ENCODE measurements at regions not wholly inside any gene's neighbourhood (a gene's known extent, or its start where the extent isn't known, plus 50 kb on each side); places are given as distances from the start of the nearest gene placed in this dataset.

GRCh38 chr6:154901876-154902552 lies 93.1 kb upstream of the TIAM2 start:
- no peak for TF ChIP-seq CTCF (IDR thresholded peaks at IDR 0.05)
- H3K4me1 Mint-ChIP-seq: no peaks in the 10 kb centered on the region
- Histone ChIP-seq H3K27ac (ENCODE audit: low read length) (no peak overlapping the region), H3K9me3 (ENCODE audit: control insufficient read depth, insufficient read depth, low read length) (no peaks in the 10 kb centered on the region), H3K27me3 (ENCODE audit: control insufficient read depth, insufficient read depth, low read length) (no peaks in the 10 kb centered on the region), H3K36me3 (ENCODE audit: control insufficient read depth, insufficient read depth, low read length) (no peaks in the 10 kb centered on the region), H3K4me1 (ENCODE audit: control insufficient read depth, insufficient read depth, low read length) (no peaks in the 10 kb centered on the region), H3K4me3 (ENCODE audit: low read length) (no peak overlapping the region)
- no peak for DNase-seq
- 94% methylated on average over 9 of the region's 9 CpGs for WGBS (ENCODE audit: insufficient coverage)
- intact Hi-C loops (cut with micrococcal nuclease): no loop called here
- no peaks in the 10 kb centered on the region for H3K9me3 Mint-ChIP-seq
- no peak for ATAC-seq
- H3K27me3 Mint-ChIP-seq (ENCODE audit: low read depth in 2 of 2): no peaks in the 10 kb centered on the region
- H3K27ac Mint-ChIP-seq: peak overlapping the region in 1 of 2 donors; percentile 18
- no peak overlapping the region for H3K4me3 Mint-ChIP-seq
- H3K36me3 Mint-ChIP-seq: no peaks in the 10 kb centered on the region

- H3K4me1 Mint-ChIP-seq: no peaks in the 10 kb centered on the region
- no peaks in the 10 kb centered on the region for H3K27me3 Mint-ChIP-seq (ENCODE audit: low read depth in 2 of 2)
- H3K36me3 Mint-ChIP-seq: no peaks in the 10 kb centered on the region
- H3K36me3 ChIP-seq (ENCODE audit: control insufficient read depth, insufficient read depth, low read length): no peaks in the 10 kb centered on the region
- no peak overlapping the region for H3K27ac ChIP-seq (ENCODE audit: low read length)
- no peaks in the 10 kb centered on the region for H3K9me3 Mint-ChIP-seq
- H3K27ac Mint-ChIP-seq: no peak overlapping the region
- no peaks in the 10 kb centered on the region for H3K9me3 ChIP-seq (ENCODE audit: control insufficient read depth, insufficient read depth, low read length)
- no peak overlapping the region for H3K4me3 ChIP-seq (ENCODE audit: low read length)
- no peak for TF ChIP-seq CTCF (IDR thresholded peaks at IDR 0.05)
- no peak overlapping the region for H3K4me3 Mint-ChIP-seq
- no peak for ATAC-seq
- intact Hi-C loops (cut with micrococcal nuclease): no loop called here
- no peaks in the 10 kb centered on the region for H3K4me1 ChIP-seq (ENCODE audit: control insufficient read depth, insufficient read depth, low read length)
- no peak for DNase-seq
- WGBS (ENCODE audit: insufficient coverage): 65% methylated on average over 3 of the region's 3 CpGs
- no peaks in the 10 kb centered on the region for H3K27me3 ChIP-seq (ENCODE audit: control insufficient read depth, insufficient read depth, low read length)
These were observed 87.8 kb upstream of the TIAM2 start for GRCh38 chr6:154907291-154907690.

GRCh38 chr6:154908723-154909122 lies 86.4 kb upstream of the TIAM2 start:
- ATAC-seq: no peak
- Mint-ChIP-seq H3K27me3 (ENCODE audit: low read depth in 2 of 2) (no peaks in the 10 kb centered on the region), H3K4me1 (peaks cover 0 to 3% of the 10 kb centered on the region in 2 donors), H3K36me3 (no peaks in the 10 kb centered on the region), H3K27ac (no peak overlapping the region), H3K4me3 (no peak overlapping the region), H3K9me3 (no peaks in the 10 kb centered on the region)
- Histone ChIP-seq H3K36me3 (ENCODE audit: control insufficient read depth, insufficient read depth, low read length) (no peaks in the 10 kb centered on the region), H3K9me3 (ENCODE audit: control insufficient read depth, insufficient read depth, low read length) (no peaks in the 10 kb centered on the region), H3K27ac (ENCODE audit: low read length) (no peak overlapping the region), H3K4me1 (ENCODE audit: control insufficient read depth, insufficient read depth, low read length) (no peaks in the 10 kb centered on the region), H3K27me3 (ENCODE audit: control insufficient read depth, insufficient read depth, low read length) (no peaks in the 10 kb centered on the region), H3K4me3 (ENCODE audit: low read length) (no peak overlapping the region)
- TF ChIP-seq CTCF (IDR thresholded peaks at IDR 0.05): no peak
- intact Hi-C loops (cut with micrococcal nuclease): no loop called here
- DNase-seq: no peak

DNA sequence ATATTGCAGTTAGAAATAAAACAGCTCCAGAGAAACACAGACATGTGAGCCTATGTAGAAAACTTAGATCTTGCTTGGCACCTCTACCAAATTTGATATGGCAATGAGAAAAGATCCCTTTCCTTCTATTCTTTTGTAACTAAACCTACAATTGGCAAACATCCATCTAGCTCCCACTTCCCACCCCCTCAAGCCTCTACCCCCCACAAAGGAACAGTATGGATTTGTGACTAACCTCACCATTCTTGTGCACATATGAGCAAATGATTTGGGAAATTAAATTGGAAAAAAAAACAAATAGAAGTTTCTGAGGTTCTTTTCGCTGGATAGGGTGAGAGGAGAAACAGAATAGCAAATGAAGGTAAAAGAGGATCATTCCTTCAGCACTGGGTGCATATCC lies 85.8 kb upstream of the TIAM2 start:
- 100% methylated on average over 1 of the region's 1 CpG for WGBS (ENCODE audit: insufficient coverage)
- intact Hi-C loops (cut with micrococcal nuclease): no loop called here
- TF ChIP-seq CTCF (IDR thresholded peaks at IDR 0.05): no peak

More for the DNA sequence above, 85.8 kb upstream of the TIAM2 start:
- H3K4me3 Mint-ChIP-seq: no peak overlapping the region
- H3K36me3 Mint-ChIP-seq: no peaks in the 10 kb centered on the region
- H3K9me3 Mint-ChIP-seq: no peaks in the 10 kb centered on the region
- Histone ChIP-seq H3K9me3 (ENCODE audit: control insufficient read depth, insufficient read depth, low read length) (no peaks in the 10 kb centered on the region), H3K27me3 (ENCODE audit: control insufficient read depth, insufficient read depth, low read length) (no peaks in the 10 kb centered on the region), H3K4me3 (ENCODE audit: low read length) (no peak overlapping the region), H3K36me3 (ENCODE audit: control insufficient read depth, insufficient read depth, low read length) (no peaks in the 10 kb centered on the region), H3K4me1 (ENCODE audit: control insufficient read depth, insufficient read depth, low read length) (no peaks in the 10 kb centered on the region), H3K27ac (ENCODE audit: low read length) (no peak overlapping the region)
- peaks cover 0 to 4% of the 10 kb centered on the region in 2 donors for H3K4me1 Mint-ChIP-seq
- no peak overlapping the region for H3K27ac Mint-ChIP-seq
- ATAC-seq (no peak), DNase-seq (no peak)
- H3K27me3 Mint-ChIP-seq (ENCODE audit: low read depth in 2 of 2): no peaks in the 10 kb centered on the region
